ENCODE measurements at regions not wholly inside any gene's neighbourhood (a gene's known extent, or its start where the extent isn't known, plus 50 kb on each side); places are given as distances from the start of the nearest gene placed in this dataset.

DNA sequence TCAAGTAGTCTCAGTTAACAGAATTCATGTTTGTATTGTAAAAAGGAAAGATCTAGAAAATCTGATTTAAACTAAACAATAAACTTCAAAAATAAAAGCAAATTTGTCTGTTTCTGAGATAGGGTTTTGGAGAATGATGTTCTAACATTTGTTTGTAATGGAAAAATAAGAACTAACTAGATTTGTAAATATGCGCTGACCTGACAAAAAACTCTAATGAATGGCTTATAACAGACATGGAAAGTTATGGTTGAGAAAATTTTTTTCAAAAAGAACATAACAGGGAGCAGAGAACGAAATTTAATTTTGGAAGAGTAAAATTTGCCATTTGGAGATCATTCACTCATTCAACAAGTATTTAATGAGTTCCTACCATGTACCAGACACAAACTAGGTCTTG, 179.0 kb upstream of the TARS1 start:
- no peak for DNase-seq

GRCh38 chr5:33267801-33268200, 173.0 kb upstream of the TARS1 start:
- no peak for DNase-seq

DNA sequence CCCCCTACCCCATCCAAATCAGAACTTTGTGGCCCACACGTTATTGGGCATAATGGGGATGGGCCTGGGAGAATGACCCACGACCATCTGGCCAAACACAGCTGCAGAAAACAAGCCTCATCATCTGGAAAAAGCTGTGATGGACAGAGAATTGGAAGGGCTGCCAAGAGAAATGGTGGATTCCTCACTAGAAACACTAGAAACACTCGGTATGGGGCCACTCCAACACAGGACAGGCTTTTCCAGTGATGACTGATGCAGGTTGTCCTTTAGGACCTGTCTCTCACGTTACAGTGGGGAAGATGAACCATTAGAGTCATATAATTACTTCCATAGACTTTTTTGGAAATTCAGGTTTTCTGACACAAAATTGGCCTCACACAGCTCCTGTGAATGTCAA, 172.4 kb upstream of the TARS1 start:
- no peak for DNase-seq

- DNase-seq = no peak
These were observed 170.1 kb upstream of the TARS1 start for GRCh38 chr5:33270671-33271070.

DNA sequence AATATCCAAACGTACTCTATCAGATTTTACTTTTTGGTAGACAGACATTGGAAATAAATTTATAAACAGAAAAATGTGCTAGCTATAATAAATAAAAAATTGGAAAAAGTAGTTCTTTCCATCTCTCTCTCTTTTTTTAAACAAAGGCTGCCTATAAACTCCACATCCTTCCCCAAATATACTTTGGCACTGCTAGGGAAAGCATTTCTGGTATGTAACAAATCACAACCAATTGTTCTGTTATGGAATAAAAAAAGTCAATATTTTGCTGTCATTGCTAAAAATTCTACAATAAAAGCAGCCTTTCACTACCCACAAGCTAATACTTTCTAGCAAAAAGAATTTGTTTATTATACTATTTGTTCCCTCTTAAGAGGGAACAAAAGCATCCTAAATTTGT, 169.2 kb upstream of the TARS1 start:
- no peak for DNase-seq

DNA sequence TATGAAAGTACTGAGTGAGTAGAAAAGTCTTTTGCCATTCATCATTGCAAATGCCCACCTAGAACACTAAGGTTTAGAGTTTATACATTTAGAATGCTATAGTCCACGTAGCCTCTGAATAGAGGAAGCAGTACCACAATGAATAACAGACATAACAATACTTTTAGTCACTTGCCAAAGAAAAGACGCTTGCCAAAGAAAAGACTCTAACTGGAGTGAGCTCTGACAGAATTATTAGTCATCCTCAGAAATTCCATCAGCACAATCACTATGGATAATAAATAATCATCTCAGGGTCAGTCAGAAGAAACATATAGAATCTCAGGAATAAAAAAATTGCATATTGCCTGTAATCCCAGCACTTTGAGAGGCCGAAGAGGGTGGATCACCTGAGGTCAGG, 168.5 kb upstream of the TARS1 start:
- DNase-seq = no peak

DNA sequence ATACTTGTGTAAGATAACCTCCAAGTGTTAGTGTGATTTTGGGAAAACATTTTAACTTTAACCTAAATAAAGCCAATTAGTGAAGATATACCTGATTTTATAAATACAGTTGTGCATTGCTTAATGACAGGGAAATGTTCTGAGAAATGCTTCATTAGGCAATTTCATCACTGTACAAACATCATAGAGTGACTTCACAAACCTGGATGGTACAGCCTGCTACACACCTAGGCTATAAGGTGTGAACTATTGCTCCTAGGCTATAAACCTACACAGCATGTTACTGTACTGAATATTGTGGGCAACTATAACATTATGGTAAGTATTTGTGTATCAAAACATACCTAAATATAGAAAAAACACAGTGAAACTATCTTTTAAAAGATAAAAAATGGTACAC, 166.8 kb upstream of the TARS1 start:
- no peak for DNase-seq

DNA sequence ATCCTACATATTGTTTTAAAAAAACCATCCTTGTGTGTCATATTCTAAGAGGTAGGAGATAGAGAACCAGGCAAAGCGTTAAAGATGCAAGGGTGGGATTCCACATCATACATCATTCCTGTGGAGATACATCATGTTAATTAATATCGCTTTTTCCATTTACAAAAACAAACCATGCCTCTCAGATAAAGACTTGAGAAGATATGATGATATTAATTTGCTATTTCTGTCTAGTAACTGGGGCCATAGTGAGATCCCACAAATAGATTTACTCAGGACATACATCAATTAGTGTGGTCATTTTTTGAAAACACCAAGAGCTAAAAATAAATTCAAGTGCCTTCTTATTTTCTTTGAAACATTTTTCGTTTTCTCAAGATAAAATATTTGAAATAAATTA, 165.4 kb upstream of the TARS1 start:
- no peak for DNase-seq

DNA sequence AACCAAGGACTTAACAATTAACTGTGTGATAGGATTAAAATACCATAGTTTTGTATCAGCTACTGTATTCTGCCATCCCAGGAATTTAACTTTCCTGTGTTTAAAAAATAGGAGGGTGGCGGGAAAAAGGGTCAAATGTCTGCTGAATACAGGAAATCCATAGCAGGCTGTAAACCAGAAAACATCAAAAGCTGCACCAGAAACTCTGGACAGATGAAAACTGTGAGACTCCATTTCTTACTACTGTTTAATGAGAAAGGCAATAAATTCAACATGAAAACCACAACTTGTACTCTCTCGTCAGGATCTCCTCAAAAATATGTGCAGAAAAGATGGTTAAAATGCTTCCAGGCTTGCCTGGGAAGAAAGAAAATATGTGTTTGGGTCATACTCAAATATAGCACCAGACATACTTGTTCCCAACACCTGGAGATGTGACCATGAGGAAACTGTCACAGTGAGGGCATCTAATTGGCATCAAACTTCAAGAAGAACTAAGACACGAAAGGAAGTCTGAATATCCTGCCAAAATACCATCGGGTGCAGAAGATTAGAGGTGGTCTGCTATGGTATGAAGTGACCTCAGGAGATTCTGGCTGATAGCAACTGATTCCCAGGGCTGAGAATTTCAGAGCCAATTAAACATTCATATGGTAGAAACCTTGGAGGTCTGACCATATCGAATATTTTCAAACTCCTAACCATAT, 164.7 kb upstream of the TARS1 start:
- no peak for DNase-seq

- DNase-seq = no peak
These were observed 164.2 kb upstream of the TARS1 start for GRCh38 chr5:33276628-33276950.

DNA sequence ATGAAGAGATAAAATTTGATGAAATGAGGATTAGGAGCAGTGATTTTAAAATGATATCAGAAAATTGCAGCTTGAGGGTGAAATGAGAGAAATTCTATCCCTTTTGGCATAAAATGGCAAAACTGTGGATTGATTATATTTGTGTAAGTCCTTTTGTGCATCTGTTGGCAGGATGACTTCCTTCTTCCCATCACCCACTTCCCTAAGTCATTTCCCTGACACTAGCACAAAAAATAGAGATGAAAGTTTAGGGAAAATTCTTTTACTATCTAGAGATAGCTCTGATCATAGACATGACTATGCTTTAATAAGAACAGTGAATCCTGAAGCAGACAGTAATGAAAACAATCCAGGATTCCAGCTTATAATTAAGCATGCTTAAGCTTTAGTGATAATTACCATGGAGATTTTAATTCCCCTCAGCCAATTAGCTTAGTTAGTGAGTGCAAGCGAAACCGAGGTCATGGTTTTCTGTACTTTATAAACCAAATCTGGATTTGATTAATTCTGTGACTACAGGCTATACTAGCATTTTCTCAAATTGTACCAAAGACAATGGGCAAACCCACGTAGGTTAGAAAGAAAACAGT, 163.6 kb upstream of the TARS1 start:
- no peak for DNase-seq

DNA sequence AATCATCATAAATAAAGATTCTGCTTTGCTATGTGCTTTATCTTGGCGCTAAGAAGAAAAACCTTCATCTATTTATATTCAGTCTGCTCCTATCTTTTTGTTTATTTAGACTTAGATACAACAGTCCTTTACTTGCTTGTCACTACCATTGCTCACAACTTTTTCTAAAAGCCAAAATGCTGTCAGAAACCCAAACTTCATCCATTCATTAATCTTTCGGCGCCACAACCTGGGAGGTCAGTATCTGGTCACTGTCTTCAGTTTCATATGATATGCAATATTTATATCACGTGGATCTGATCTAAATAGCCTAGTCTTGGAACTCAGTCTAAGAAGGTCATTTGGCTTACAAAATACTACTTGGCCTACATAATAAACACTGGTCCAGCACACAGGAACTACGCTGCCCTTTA, 159.3 kb upstream of the TARS1 start:
- no peak for DNase-seq

DNA sequence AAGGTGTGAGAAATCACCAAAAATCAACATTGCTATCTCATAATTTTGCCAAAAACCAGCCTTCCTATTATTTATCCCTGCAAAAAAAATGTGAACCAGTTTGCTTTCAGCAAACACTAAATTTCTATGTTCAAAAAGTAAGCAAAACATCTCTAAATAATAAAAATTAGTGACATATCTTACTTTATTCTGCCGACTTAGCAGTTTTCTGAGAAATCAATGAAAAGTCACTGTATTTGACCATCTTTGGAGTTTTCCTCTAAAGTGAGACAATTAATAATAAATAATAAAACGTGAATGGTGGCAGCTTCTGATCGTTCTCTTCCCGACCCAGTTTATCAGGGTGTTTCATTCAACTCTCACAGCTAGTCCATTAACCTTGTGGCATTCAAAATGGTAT, 158.6 kb upstream of the TARS1 start:
- DNase-seq = no peak

DNA sequence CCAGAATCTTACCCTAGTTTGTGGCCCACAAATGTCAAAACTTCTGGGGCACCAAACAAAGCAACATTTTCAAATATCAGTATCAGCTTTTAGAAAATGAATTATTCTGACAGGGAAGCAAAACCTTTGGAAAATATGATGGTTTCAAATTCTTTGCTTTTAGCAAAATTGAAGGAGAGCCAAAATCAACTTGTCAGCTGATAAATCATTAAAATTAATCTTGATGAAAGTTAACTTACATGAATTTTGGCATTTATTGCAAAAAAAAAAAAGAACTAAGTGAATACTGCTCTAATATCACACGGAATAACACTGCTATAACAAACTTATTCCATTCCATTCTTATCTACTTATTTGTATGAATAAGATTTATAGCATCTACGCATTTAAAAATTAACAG, 158.1 kb upstream of the TARS1 start:
- DNase-seq = no peak

GRCh38 chr5:33283243-33283642, 157.5 kb upstream of the TARS1 start:
- no peak for DNase-seq

- no peak for DNase-seq
These were observed 156.1 kb upstream of the TARS1 start for GRCh38 chr5:33284681-33285080.

DNA sequence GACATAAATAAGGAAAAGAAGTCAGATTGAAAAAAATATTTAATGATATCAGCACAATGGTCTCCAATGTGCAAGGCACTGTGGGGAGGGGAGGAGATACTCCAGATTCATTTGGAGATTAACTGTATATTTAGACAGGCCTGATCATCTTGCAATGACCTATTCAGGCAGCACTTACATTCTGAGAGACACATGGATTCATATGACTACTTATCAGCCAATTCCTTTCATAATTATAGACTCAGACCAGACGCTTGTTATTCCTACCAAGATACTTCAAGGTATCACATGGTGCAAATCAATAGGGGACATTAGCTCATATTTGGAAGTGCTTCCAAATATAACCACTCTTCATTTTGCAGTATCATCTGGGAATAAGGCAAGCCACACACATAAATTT, 153.5 kb upstream of the TARS1 start:
- no peak for DNase-seq

DNA sequence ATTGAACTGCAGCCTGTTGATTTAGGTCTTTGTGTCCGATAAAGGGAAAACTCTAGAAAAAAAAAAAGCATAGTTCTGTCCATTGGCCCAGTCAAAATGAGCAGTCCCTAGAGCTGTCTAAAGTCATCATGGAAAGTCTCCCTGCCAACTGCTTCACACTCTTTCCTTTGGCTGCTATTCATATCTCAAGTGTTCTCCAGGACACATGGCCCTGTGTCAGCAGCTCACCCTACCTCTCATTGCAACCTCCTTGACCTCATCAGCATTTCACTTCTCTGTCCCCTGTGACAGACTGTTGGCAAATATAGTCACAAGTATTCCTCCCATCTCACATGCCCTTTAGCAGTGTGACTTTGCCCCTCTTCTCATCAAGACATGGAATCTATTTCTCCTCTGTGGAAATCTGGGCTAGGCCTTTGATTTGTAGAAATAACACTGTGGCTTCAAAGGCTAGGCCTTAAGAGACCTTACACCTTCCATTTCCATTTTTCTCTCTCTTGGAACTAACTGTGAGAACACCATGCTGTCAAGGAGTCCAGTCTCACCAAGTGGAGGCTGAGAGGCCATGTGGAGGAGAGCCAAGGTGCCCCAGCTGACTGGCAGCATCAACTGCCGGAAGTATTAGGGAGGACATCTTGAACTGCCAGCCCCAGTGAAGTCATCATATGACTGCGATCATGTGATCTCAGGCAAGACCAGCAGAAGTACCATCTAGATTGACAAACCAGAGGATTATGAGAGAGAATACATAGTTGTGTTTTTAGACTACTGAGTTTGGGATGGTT, 149.4 kb upstream of the TARS1 start:
- no peak for DNase-seq

DNA sequence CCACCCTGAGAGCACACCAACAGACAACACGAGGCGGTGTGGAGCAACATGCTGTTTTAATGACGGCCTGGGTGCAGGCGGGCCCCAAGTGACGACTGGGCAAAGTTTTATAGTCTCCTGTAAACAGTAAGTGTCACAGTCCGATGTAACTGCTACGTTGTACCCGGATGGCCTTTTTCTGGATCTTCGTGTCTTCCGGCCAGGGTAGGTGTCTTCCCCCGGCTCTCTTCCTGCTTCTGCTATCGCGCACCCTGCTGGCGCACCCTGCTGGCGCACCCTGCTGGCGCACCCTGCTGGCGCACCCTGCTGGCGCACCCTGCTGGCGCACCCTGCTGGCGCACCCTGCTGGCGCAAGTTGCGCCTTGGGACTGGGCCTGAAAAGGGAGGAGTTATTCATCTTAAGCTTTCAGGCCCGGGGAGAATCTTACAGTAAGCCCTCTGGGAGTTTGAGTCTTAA, 143.0 kb upstream of the TARS1 start:
- DNase-seq = no peak

DNA sequence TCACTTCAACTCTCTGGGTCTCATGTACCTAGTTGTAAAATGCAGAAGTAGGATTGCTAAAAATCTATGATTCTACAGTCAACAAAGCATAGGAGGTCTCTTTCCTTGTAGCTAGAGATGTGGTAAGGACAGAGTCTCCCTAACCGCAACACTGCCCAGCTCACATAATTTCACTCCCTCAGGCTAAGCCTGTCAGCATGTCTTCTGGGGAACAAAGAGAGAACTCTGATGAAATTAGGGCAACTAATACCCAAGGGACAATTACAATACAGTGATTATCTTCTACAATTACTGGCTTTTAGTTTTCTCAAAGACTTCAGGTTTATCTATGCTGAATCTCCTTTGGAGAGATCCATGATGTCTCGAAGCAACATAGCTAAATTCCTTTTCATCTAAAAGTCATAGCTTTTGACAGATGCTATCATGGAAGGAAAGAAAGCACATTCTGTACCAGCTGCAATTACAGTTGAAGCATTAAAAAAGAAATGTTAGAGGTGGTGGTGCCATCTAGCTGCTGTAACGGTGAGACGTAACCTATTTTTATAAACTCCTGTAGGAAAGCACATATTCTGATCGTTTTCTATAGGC, 141.1 kb upstream of the TARS1 start:
- DNase-seq = peak; percentile 12 to 24

- peak in 1 of 2 donors; percentile 1 for DNase-seq
These were observed 140.5 kb upstream of the TARS1 start for GRCh38 chr5:33300209-33300742.

DNA sequence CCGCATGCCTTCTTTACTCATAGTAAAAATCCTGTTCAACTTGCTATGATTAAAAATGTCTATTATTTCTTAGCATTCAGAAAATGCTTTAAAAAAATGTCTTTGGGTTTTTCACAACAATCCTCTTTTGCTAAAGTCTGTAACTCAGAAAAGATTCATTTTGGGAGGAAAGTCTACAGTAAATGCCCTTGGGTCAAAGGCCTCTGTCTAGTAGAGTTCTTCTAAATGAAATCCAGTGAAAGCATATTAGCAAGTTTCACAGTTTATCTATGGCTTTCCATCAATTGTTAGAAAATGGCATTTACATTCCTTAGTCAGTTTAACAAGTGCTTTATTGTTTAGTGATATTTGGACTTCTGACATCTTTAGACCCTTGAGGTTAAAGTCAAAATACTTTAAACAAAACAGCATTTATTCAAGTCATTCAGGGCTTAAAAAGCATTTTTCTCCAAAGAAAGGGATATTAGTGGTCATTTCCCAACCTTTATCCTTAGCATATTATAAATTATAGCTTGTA, 137.1 kb upstream of the TARS1 start:
- DNase-seq = no peak

GRCh38 chr5:33304601-33305000, 136.2 kb upstream of the TARS1 start:
- no peak for DNase-seq
